ENCODE measurements at regions not wholly inside any gene's neighbourhood (a gene's known extent, or its start where the extent isn't known, plus 50 kb on each side); places are given as distances from the start of the nearest gene placed in this dataset.
"Not testable (repeated sequence)": the region's sequence is repeated elsewhere in the genome, so short reads cannot be mapped to it uniquely, and the experiment has no call there.

- DNase-seq (ENCODE audit: low read depth), result no peak
Observed at GRCh38 chr9:79384091-79384490, 187.7 kb upstream of the TLE4 start.

- peak; percentile 68 for DNase-seq (ENCODE audit: low read depth)
Observed at GRCh38 chr9:79384501-79384900, 187.3 kb upstream of the TLE4 start.

DNA sequence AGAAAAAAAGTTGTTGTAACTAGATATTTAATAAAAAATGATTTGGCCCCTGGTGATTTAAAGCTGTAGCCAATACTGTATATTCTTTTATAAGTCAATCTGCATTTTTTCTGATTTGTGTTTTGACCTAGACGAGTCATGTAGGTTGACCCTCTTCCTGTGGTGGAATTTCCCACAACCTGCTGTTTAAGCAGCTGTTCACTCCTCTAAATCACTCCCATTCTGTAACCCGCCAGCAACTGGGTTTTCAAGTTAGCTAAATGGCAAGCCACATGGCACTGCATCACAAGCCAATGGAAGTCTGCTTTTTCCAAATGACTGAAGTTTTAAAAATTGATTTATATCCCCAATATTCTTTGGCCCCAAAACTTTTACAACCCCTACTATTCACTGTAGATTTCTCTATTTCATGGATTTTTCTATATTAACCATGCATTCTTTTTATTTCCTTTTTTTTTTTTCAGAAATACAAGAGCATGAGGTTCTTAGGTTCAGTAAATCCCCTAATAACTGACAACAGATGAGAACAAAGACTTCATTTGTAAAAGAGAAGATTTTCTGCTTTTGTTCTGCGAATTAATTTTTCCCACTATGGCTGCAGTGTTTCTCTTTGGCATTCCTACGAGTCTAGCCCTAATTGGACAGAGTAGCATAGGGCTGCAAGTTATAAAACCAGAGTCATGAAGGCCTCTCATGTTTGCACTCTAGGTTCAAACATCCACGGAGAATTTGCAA is 184.5 kb upstream of the TLE4 start:
- peak; percentile 9 for DNase-seq (ENCODE audit: low read depth)

DNA sequence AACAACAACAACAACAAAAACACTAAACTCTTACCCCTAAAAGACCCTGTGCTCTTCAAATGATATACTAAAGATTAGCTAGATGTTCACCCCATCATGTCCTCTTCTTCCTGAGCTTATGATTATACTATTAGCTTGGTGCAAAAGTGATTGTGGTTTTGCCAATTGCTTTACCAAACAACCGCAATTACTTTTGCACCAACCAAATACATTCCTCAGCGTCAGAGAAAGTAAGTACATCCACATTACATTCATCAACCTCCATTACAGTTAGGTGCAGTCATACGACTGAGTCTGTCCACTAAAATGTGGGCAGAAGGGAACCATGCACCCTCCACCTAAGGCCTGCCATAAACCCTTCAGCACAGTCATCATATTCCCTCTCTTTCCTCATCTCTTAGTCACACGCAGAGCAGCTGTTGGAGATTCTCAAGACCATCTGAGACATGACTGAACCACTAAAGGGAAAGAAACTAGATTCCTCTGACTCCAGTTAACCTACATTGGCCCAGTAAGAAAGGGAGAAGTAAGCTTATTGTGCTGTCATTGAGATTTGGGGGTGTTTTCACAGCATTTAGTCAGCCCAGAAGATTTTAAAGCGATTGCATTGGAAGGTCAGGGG is 181.6 kb upstream of the TLE4 start:
- peak; percentile 52 for DNase-seq (ENCODE audit: low read depth)

GRCh38 chr9:79390781-79391770 is 180.7 kb upstream of the TLE4 start:
- DNase-seq (ENCODE audit: low read depth), result no peak

DNA sequence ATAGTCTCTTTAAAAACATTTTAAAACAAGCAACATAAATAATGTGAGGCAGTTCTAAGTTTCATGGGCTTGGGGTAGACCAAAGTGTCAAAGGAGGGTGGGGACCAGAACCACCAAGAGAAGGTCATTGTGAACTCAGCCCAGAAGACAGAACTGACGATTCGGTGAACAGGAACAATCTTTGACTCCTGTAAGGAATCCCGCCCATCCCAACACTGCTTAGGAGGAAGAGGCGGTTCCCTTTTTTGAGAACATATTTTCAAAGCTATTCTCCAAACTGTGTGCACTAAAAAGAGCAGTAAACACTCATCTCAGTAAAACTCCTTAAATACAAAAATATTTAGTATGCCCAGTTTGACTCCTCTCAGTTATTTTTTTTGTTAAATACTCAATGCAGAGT is 176.5 kb upstream of the TLE4 start:
- DNase-seq (ENCODE audit: low read depth), result no peak

DNA sequence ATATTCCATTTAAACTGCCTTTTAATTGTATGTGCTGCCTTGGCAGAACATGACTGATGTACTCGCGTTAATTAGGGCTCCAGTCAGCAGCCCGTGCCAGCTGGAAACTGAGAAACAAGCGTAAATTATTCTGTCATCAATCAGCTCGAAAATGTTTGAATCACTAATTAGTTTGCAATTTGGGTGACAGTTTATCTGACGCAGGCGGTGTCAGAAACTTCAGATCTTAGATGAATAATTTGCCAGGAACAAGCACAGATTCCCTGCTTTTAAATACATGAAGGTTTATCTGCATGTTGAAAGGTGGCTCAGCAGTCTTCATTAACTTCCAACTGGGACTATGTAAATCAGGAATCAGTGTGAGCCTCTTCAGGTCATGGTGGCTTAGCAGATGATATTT is 176.0 kb upstream of the TLE4 start:
- DNase-seq (ENCODE audit: low read depth), result no peak

DNA sequence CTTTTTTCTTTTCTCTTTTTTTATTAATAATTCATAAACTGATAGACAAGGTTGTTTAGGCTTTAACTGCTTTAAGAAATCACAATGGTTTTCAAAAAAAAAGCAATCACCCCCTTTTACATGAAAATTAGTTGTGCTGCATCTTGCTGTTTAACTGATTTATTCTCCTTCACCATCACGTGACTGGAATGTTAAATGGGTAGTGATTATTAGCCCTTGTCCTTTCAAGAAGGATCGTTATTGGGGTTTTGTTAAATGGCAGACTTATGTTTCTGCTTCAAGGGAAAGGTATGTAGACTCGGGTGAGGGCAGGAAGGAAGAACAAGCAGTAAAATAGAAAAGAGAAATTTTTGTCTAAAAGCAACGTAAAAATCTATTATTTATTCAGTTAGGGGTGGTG is 175.6 kb upstream of the TLE4 start:
- no peak for DNase-seq (ENCODE audit: low read depth)

GRCh38 chr9:79403495-79403894 is 168.3 kb upstream of the TLE4 start:
- no peak for DNase-seq (ENCODE audit: low read depth)

DNA sequence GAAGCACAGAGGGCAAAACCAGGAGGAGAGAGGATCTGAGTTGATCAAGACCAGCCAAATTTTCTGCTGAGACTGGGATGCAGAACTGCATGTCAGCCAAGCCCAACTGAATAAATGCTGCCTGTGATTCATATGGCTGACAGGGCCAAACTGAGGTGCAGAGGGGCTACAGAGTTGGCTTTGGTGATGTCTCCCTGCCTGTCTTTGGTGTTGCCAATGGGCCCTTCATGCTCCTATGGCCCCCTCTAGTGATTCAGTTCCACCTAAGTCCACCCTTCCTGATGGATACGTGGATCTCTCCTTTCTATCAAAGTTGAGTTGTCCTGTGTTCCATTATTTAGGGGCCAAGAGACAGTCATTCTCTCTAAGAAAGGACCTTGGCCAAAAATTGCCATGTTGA is 163.6 kb upstream of the TLE4 start:
- DNase-seq (ENCODE audit: low read depth), result peak; percentile 15

DNA sequence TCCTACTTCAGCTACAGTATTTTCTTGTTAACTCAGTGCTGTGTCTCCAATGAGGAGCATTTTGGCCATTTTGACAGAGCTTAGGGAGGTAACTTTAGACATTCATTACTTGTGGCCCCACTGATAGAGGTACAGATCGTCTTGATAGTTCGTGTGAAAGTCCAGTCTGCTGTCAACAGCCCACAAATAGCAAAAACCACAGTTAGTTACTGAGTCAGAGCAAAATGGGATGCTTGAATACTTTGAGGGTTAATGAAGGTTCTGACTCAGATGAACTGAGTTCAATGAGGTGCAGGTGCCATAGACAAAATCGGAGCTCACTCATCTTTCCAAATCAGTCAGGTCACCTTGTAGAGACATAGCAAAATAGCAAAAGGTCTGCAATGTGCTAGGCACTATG is 163.1 kb upstream of the TLE4 start:
- DNase-seq (ENCODE audit: low read depth), result peak; percentile 14

- DNase-seq (ENCODE audit: low read depth), result no peak
Observed at GRCh38 chr9:79409182-79409823, 162.5 kb upstream of the TLE4 start.

- no peak for DNase-seq (ENCODE audit: low read depth)
Observed at GRCh38 chr9:79425840-79426239, 145.9 kb upstream of the TLE4 start.

DNA sequence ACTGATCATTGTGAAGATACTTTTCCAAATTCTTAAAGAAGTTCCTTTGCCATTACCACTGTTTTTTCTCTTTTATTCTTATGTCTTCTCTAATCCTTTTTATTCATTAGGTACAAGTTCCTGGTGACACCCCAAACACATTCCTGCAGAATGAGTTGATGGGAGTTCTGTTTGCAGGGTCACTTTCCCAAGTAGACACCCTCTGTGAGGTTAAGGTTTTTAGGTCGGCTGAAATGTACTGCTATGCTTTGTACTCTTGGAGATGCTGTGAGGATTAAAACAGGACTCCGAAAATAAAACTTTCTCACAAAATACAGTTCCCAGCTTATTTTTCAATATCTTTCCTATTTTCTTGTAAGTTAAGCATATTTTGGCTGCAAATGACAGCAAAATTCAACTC is 143.3 kb upstream of the TLE4 start:
- no peak for DNase-seq (ENCODE audit: low read depth)

- DNase-seq (ENCODE audit: low read depth), result peak; percentile 11
Observed at GRCh38 chr9:79430619-79431018, 141.1 kb upstream of the TLE4 start.

DNA sequence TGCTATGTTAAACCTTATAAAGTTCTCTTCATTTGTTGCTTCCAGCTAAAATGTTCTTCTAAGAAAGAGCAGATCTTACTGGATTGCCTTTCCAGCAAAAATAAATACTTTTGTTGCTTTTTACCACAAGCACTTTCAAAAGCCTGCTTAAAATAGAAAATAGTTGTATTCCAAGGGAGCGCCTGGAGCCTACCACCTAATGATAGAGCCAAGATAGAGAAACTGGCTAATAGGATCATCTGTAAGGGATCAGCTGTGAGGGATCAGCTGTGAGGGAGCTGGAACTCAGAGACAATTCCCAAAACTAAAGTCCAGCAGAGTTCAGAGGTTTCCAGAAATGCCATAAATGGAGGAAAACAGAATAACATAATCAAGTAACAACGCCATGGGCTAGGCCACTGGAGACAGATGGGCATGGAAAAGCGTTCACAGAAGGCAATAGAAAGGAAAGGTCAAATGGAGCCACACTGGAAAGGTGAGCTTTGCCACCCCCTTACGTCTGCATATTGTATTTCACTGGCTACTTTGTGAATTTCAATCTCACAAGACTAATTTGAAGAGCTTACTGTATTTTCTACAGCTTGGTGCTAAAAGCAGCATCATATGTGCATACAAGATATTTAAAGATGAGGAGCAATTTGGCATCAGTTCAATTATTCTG is 140.6 kb upstream of the TLE4 start:
- DNase-seq (ENCODE audit: low read depth), result no peak

DNA sequence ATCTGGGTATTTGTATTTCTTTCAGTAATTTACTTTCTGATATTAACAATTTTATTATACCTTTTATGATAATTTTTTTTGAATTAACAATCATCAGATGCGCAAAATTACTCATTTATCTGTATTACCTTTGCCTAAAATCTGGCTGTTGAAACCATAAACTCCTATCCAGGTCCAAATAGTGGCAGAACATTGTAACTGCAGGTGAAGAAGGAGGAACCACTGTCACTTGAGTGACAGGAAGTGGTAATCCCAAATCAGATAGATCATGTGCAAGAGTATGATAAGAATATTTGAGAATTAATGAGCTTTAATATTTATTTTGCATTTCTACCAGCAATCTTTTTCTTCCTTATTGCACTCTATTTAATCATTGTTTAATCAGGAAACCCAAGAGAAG is 139.3 kb upstream of the TLE4 start:
- DNase-seq (ENCODE audit: low read depth), result no peak

DNA sequence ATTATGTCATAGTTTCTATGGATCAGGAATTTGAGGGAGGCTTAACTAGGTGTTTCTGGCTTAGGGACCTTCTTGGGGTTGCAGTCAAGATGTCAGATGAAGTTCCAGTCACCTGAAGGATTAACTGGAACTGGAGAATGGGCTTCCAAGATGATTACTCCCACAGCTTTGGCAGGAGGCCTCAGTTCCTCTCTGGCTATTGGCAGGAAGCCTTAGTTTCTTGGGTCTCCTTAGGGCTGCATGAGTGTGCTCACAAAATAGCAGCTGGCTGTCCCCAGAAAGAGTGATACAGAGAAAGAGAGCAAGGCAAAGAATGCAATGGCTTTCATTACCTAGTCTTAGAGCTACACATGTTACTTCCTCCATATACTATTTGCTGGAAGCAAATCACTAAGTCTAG is 138.1 kb upstream of the TLE4 start:
- DNase-seq (ENCODE audit: low read depth), result no peak

DNA sequence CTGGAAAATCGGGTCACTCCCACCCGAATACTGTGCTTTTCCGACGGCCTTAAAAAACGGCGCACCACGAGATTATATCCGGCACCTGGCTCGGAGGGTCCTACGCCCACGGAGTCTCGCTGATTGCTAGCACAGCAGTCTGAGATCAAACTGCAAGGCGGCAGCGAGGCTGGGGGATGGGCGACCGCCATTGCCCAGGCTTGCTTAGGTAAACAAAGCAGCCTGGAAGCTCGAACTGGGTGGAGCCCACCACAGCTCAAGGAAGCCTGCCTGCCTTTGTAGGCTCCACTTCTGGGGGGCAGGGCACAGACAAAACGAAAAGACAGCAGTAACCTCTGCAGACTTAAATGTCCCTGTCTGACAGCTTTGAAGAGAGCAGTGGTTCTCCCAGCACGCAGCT is 132.5 kb upstream of the TLE4 start:
- DNase-seq (ENCODE audit: low read depth), result not testable (repeated sequence)

- DNase-seq (ENCODE audit: low read depth), result no peak
Observed at GRCh38 chr9:79446523-79447307, 125.0 kb upstream of the TLE4 start.

DNA sequence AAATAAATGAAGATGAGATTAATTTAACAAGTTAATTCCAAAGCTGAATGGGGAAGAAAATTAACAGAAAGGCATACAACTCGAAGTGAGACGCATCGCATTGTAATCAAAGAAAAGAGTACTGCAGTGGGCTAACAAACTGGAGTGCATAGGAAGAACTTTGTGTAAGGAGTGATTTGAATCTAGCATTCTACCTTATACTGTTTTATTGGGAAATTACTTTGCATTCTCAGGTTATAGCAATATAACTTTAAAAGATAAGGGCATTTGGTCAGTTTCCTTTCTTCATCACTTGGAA is 124.5 kb upstream of the TLE4 start:
- no peak for DNase-seq (ENCODE audit: low read depth)

Measured in amniotic epithelial cell (primary cell).